KOPT-K1 (cell line): ENCODE measurements at regions not wholly inside any gene's neighbourhood (a gene's known extent, or its start where the extent isn't known, plus 50 kb on each side); places are given as distances from the start of the nearest gene placed in this dataset.
"Not testable (repeated sequence)": the region's sequence is repeated elsewhere in the genome, so short reads cannot be mapped to it uniquely, and the experiment has no call there.

Source experiments
- H3K27ac ChIP-seq: fragments of 200-600 bp; sonication (generic); 2 replicates; pipeline ENCODE4 v1.5.1; 2016; ENCODE audit warnings: antibody characterized with exemption, mild to moderate bottlenecking, low read depth, low read length; ENCODE audit not compliant: poor library complexity, severe bottlenecking
- H3K36me3 ChIP-seq: fragments of 200-600 bp; sonication (generic); 2 replicates; pipeline ENCODE4 v1.5.1; 2017; ENCODE audit warnings: antibody characterized with exemption, mild to moderate bottlenecking, low read length, moderate library complexity; ENCODE audit not compliant: insufficient read depth
- H3K9me3 ChIP-seq: fragments of 200-600 bp; sonication (generic); 2 replicates; pipeline ENCODE4 v1.5.1; 2017; ENCODE audit warnings: antibody characterized with exemption, low read length, mild to moderate bottlenecking; ENCODE audit not compliant: insufficient read depth, poor library complexity, severe bottlenecking

- no peaks in the 10 kb centered on the region for H3K36me3 ChIP-seq
- no peak overlapping the region for H3K27ac ChIP-seq
- H3K9me3 ChIP-seq = no peaks in the 10 kb centered on the region
Observed at GRCh38 chr13:66195238-66195637, 1034.9 kb downstream of the PCDH9 start.

GRCh38 chr13:66189986-66190385 lies 1040.2 kb downstream of the PCDH9 start:
- Histone ChIP-seq H3K36me3 (no peaks in the 10 kb centered on the region), H3K9me3 (no peaks in the 10 kb centered on the region), H3K27ac (no peak overlapping the region)

- H3K36me3 ChIP-seq = no peaks in the 10 kb centered on the region
Observed at GRCh38 chr13:66180836-66181235, 1049.3 kb downstream of the PCDH9 start.

GRCh38 chr13:66171920-66172319 lies 1058.2 kb downstream of the PCDH9 start:
- H3K36me3 ChIP-seq = no peaks in the 10 kb centered on the region
- H3K9me3 ChIP-seq = no peaks in the 10 kb centered on the region
- H3K27ac ChIP-seq = no peak overlapping the region

More at GRCh38 chr13:66180836-66181235, 1049.3 kb downstream of the PCDH9 start:
- no peaks in the 10 kb centered on the region for H3K9me3 ChIP-seq
- H3K27ac ChIP-seq = no peak overlapping the region

- H3K9me3 ChIP-seq = no peaks in the 10 kb centered on the region
Observed at GRCh38 chr13:66162470-66162869, 1067.7 kb downstream of the PCDH9 start.

GRCh38 chr13:66159511-66159910 lies 1070.6 kb downstream of the PCDH9 start:
- Histone ChIP-seq H3K27ac (no peak overlapping the region), H3K9me3 (no peaks in the 10 kb centered on the region), H3K36me3 (no peaks in the 10 kb centered on the region)

More at GRCh38 chr13:66162470-66162869, 1067.7 kb downstream of the PCDH9 start:
- no peaks in the 10 kb centered on the region for H3K36me3 ChIP-seq
- no peak overlapping the region for H3K27ac ChIP-seq

GRCh38 chr13:66154976-66155375 lies 1075.2 kb downstream of the PCDH9 start:
- Histone ChIP-seq H3K36me3 (no peaks in the 10 kb centered on the region), H3K27ac (no peak overlapping the region), H3K9me3 (no peaks in the 10 kb centered on the region)

GRCh38 chr13:66154354-66154753 lies 1075.8 kb downstream of the PCDH9 start:
- Histone ChIP-seq H3K9me3 (no peaks in the 10 kb centered on the region), H3K27ac (no peak overlapping the region), H3K36me3 (no peaks in the 10 kb centered on the region)

GRCh38 chr13:66152596-66152995 lies 1077.5 kb downstream of the PCDH9 start:
- no peaks in the 10 kb centered on the region for H3K9me3 ChIP-seq
- no peaks in the 10 kb centered on the region for H3K36me3 ChIP-seq
- no peak overlapping the region for H3K27ac ChIP-seq

GRCh38 chr13:66144357-66144756 lies 1085.8 kb downstream of the PCDH9 start:
- H3K9me3 ChIP-seq = not testable (repeated sequence)

GRCh38 chr13:66139701-66140100 lies 1090.4 kb downstream of the PCDH9 start:
- Histone ChIP-seq H3K27ac (no peak overlapping the region), H3K36me3 (no peaks in the 10 kb centered on the region), H3K9me3 (no peaks in the 10 kb centered on the region)

More at GRCh38 chr13:66144357-66144756, 1085.8 kb downstream of the PCDH9 start:
- H3K36me3 ChIP-seq, H3K27ac ChIP-seq: not testable (repeated sequence)

GRCh38 chr13:66139250-66139649 lies 1090.9 kb downstream of the PCDH9 start:
- no peaks in the 10 kb centered on the region for H3K9me3 ChIP-seq
- no peak overlapping the region for H3K27ac ChIP-seq
- no peaks in the 10 kb centered on the region for H3K36me3 ChIP-seq

GRCh38 chr13:66138172-66138811 lies 1091.8 kb downstream of the PCDH9 start:
- Histone ChIP-seq H3K27ac (no peak overlapping the region), H3K9me3 (no peaks in the 10 kb centered on the region), H3K36me3 (no peaks in the 10 kb centered on the region)

- Histone ChIP-seq H3K27ac (no peak overlapping the region), H3K9me3 (no peaks in the 10 kb centered on the region), H3K36me3 (no peaks in the 10 kb centered on the region)
Observed at GRCh38 chr13:66137384-66137783, 1092.8 kb downstream of the PCDH9 start.

- no peaks in the 10 kb centered on the region for H3K36me3 ChIP-seq
- no peak overlapping the region for H3K27ac ChIP-seq
- no peaks in the 10 kb centered on the region for H3K9me3 ChIP-seq
Observed at GRCh38 chr13:66128692-66129269, 1101.4 kb downstream of the PCDH9 start.

- Histone ChIP-seq H3K36me3 (no peaks in the 10 kb centered on the region), H3K27ac (no peak overlapping the region), H3K9me3 (no peaks in the 10 kb centered on the region)
Observed at GRCh38 chr13:66128201-66128600, 1101.9 kb downstream of the PCDH9 start.
